Islet precursor cell (in vitro differentiated cells): ENCODE measurements at regions not wholly inside any gene's neighbourhood (a gene's known extent, or its start where the extent isn't known, plus 50 kb on each side); places are given as distances from the start of the nearest gene placed in this dataset.

Source experiments
- DNase-seq: peaks from one replicate; pipeline ENCODE4 v3.0.0-alpha.2; 2018

DNA sequence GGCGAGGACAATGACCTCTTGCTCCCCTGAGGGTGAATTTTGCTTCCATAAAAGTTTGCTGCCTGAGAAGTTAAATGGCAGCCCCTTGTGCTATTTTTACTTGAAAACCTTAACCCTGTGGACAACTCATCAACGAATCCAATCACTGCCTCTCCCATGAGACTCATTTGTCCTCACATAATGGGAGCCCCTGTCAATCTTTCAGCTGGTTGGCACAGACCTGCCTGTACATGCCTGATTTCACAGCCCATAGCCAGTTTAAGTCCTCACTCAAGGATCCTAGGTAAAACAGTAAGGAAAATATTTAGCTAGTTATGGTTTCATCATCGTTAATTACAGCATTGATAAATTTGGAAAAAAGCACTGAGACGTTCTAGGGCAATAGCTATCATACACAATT is 207.4 kb downstream of the NHLRC3 start:
- no peak for DNase-seq

DNA sequence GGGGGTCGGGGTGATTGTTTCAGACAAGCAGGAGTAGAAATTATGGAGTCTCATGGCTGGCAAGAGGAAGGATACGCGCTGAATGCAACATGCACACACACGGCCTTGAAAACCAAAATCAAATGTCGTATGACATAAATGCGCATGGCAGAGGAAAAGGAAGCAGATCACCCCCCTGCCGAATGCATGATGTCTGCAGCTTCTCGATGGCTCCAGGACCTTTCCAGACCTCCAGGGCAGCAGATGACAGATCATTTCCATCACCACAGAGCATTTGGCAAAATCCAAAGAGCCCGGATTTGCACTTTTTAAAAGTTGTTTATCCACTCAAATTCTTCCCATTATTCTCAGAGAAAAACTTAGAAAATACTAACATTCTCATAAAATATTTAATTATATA is 211.7 kb downstream of the NHLRC3 start:
- DNase-seq: no peak

DNA sequence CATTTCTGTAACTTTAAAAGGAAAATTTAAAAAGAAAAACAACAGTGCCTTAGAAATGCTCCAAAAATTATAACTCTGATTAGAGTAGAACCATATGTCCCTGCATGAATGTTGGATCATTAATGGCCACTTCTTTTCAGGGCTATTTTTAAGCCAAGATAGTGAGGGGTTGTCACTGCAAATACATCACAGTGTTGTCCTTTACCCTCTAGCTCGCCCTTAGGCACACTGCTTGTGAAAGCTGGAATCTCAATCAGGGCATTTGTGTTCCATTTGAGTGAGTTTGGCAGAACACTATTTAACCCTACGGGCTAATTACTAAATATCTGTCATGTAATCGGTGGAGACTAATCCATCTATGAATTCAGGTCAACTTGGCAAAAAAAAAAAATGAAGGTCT is 212.2 kb downstream of the NHLRC3 start:
- DNase-seq: no peak

DNA sequence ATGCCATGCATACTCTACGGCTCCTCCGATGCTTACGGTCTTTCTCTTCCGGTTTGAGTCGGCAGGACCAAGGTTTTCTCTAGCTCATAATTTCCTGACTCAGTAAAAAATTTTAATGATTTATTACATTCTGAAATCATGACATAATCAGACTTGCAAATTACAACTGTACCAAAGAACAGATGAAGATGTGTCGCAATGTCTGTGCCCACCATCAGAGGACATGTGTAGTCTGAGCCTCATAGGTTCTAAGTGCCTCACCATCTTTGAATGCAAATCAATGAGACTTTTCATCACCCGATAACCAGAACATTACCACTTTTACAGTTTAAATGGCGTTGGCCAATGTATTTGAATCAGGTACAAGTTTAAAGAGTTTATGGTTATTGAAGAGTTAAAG is 213.1 kb downstream of the NHLRC3 start:
- no peak for DNase-seq

DNA sequence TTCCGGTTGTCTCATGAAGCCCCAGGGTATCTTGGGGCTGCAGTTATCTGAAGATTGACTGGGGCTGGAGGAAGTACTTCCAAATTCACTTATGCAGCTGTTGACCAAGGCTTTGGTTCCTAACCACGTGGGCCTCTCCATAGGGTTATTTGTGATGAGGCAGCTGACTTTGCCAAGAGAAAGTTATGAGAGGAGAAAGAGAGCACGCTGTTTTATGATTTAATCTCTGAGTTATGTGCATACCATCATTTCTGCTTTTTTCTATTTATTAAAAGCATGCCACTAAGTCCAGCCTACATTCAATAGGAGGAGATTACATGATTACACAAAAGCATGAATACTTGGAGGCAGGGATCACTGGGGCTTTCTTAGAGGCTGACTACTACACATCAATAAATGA is 215.5 kb downstream of the NHLRC3 start:
- no peak for DNase-seq

DNA sequence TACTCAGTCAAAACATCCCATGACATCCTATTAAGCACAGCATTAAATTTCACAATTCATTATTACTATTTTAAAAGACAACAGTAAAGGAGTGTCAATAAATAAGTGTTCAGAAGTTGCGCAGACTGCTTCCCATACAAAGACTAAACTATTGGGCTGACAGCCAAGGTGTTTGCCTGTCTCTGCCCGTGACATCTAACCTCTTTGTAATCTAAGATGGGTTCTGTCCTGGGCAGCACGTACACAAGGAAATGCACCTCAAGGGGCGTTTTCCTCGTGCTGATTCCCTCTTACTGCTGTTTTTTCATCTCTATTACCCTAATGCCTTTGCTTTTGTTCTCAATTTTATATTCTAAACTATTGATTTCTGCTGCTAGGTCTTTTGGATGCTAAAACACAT is 216.3 kb downstream of the NHLRC3 start:
- DNase-seq: no peak

DNA sequence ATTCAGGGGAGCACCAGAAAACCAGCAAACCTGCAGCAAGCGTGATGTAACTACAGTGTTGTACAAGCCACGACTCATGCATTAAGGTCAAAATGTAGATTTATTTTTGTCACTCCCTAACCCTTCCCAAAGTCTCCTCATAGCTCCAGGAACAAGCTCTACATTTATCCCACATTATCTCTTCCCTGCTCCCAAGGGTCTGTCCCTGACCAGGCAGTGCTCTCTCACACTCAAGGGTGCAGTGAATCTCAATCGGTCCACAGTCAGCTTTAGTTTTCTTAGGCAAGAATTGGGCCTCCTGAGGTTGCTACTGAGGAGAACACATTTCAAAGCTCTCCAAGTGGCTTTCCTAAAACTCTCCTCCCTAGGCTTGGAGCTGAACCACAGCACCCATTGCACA is 219.4 kb downstream of the NHLRC3 start:
- DNase-seq: no peak

DNA sequence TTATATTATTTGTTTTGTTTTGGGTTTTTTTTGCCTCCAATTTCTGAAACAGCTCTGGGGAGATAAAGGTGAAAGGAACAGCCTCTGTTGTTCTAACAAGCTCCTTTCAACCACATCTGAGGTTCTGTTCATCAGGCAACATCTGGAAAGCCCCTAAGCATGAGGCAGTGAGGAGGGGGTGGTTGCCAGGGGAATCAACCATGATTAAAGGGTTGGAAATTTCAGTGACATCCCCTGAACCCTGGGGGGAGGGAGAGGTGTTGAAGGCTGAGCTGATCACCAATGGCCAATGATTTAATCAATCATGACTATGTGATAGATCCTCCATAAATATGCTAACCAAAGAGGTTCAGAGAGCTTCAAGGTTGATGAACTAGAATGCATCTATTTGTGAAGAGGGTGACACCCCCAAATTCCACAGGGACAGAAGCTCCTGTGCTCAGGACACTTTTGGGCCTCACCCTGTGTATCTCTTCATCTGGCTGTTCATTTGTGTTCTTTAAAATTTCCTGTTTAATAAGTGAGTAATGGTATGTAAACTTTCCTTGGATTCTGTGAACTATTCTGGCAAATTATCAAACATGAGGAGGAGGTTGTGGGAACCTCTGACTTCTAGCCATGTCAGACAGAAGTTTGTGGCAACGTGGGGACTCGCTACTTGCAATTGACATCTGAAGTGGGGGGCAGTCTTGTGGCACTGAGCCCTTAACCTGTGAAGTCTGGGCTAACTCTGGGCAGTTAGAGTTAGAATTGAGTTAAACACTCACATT is 221.3 kb downstream of the NHLRC3 start:
- DNase-seq: no peak

DNA sequence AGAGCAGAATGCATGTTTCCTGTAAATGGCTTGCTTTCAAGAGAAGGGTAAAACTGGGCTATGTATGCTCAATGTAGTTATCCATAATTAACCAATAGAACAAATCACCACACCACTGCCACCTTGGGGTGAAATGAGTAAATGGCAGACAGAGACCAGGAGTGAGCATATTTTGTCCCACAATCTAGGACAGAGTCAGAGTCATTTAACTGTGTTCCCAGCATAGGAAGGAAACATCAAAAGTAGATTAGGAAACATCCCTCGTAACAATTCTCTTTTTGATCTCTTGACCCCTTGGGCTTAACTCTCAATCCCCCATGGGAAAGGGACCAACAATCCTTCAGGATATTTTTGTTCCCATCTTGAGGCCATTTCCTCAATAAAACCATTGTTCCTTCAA is 224.8 kb downstream of the NHLRC3 start:
- DNase-seq: peak; percentile 67

DNA sequence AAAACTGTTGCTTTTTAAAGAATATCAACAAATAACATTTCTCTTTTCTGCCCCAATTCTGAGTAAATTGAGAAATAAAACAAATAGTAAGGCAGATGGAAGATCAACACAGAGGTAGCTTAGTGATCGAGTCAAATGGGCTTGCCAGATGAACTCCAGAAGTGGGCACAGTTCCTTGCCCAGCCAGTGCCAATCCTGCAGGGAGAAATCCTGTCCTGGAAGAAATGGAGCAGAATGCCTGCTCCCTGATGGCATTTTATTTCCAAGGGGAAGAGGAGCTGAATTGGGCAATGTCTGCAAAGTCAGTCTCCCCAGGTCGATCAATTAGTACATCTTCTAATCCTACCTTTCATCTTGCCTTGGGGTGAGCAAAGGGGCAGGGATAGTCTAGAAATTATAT is 225.3 kb downstream of the NHLRC3 start:
- no peak for DNase-seq

DNA sequence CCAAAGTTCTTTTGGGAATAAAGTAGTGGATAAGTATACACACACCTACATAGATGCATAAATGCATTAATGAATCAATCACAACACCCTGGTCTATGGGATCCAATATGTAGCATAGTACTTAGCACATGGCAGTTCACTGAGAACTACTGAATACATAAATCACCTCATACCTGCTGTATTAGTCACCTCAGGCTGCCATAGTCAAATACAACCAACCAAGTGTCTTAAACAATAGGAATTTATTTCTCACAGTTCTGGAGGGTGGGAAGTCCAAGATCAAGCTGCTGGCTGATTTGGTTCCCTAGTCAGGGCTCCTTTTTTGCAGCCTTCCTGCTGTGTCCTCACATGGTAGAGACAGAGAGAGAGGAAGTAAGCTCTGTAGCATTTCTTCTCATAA is 228.2 kb downstream of the NHLRC3 start:
- no peak for DNase-seq

DNA sequence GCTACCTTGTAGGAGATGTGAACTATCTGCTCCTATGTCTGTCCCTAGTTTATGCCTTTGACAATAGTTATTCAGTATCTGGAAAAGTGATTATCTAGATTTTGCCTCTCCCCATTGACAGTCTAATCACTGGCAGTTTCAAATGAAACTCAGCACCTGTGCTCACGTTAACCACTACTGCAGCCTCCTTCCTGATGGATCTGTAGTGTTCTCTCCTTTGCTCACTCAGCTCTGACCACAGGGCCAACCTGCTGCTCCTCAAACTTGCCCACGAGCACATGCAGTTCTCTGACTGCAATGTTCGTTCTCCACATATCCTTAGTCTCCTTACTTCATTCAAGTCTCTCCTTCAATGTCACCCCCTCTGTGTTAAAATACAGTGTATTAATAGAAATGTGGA is 230.1 kb downstream of the NHLRC3 start:
- no peak for DNase-seq

DNA sequence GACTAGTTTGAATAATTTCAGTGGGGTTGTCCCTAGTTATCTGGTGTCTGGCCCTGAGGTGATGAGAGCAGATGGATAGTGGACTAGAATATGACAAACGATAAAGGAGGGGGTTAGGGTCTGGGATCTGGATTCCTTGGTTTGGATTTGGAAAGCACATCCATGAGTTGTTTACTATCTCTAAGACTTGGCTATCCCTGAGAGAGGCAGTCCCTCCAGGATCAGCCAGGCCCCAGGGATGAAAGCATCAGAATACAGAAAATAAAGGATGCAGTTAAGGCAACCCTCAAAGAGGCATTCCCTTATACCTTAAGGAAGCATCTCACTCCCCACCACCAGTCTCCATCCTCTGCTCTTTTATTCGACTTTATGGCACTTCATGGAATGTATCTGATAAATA is 230.7 kb downstream of the NHLRC3 start:
- no peak for DNase-seq

DNA sequence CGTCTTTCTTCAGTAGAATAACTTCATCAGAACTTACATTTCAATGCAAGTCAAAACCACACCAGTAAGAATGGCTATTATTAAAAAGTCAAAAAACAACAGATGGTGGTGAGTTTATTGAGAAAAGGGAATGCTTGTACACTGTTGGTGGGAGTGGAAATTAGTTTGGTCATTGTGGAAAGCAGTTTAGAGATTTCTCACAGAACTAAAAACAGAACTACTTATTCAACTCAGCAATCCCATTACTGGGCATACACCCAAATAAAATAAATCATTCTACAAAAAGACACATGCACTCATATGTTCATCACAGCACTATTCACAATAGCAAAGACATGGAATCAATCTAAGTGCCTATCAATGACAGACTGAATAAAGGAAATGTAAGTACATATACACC is 231.2 kb downstream of the NHLRC3 start:
- DNase-seq: no peak

DNA sequence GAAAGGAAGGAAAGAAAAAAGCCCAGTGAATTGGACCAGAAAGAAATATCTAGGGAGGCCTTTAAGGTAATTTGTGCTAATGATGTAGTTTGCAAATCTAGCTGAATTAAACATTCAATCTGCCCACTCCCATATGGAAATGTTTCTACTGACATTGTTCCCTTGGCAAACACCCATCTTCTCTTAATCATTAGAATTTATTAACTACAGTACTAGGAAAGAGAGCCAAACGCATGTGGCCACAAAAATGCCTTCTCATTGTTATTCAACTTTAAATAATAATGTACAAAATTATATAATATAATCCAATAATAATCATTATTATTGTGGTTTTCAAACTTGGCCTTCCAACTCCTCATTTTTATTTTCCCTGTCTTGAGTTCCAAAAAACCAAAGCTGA is 234.7 kb downstream of the NHLRC3 start:
- DNase-seq: no peak

DNA sequence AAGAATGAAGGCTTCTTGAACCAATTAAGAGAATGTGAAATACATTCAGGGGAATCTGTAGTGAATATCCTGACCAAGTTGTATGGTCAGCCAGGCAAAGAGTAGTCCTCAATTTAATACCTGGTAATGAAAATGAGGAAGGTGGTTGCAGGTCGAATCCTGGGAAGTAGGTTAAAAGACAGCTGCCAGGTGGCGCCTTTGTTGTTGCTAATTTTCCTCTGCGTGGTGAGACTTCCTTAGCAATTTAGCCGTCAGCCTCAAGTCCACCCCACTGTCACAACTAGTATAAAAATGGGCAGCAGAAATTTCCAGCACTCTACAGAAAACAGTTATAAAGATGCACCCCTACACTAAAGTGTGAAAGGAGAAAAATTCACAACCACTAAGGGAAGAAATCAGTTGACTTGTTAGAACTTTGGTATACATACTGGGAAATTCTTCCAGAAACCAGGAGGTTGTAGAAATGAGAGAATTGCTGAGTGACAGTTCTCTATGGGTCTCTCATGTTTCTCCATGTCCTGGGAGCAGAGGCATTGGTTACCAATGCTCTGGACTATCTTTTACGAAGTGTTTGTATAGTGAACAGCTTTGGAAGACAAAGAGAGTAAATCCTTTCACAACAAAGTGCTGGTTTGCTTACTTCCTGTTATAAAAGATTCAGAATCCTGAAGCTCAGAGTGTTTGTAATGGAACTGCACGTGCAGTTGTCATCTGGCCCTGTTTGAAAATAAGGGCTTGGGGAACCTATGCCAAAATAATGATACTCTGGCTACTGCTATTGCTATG is 235.9 kb downstream of the NHLRC3 start:
- DNase-seq: no peak

DNA sequence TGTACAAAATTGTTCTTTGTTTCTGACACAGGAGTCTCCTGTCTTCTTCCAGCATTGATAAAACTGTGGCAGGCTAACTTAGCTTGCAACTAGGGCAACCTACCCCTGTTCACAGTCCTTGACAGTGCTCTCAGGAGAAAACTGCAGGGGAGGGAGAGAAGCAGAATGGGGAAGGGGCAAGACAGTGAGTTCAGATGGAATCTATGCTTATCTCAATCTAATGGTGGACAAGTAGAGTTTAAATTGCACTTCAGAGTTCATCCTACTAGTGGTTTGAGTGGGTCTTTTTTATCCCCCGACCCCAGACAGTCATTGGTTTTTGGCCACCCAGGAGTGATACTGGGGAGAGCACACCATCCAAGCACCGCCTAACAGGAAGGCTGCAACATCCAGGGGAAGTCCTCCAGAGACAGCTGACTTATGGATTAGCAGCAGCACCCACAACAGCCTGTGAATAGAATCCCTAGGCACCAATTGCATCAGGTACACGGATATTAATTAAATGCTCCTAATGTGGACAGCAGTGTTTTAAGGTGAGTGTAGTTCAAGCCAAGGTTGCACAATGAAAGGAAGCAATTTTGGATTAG is 236.6 kb downstream of the NHLRC3 start:
- DNase-seq: no peak

DNA sequence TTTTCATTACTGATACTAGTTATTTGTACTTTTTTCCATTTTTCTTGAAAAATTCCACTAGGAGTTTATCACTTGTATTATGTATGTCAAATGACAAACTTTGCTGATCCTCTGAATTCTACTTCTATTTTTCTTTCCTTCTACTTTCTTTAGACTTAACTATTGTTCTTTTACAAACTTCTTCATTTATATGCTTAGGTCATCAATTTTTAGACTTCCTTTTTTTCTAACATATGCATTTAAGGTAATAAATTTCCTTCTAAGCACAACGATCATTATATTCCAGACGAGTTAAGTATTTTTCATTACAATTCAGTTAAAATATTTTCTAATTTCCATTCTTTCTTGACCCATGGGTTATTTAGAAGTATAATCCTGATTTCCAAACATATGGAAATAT is 240.8 kb downstream of the NHLRC3 start:
- DNase-seq: no peak

DNA sequence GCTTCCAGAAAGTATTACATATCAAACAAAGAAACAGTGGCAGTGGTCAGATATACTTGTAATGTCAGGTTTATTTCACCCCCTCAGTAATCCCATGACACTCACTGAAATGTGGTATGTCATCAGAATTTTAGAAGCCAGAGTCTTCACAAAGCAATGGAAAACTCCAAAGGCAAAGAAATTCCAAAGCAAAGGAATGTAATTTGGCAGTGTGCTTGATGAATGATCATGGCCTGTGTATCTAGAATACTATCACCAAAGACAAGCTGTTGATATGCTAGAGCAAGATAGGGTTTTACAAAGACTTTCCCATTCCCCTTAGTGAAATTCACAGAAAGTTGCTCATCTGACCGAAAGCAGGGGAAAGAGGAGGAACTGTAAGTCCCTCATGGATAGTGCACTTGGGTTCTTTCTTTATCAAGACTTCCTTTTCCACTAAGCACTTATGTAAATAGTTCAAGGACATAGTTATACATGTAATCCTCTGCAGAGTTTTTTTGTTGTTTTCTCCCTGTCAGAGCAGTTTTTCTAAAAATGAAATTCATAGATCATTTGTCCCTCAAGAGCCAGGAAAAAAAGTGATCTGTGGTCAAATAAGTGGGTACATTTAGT is 243.4 kb downstream of the NHLRC3 start:
- no peak for DNase-seq

DNA sequence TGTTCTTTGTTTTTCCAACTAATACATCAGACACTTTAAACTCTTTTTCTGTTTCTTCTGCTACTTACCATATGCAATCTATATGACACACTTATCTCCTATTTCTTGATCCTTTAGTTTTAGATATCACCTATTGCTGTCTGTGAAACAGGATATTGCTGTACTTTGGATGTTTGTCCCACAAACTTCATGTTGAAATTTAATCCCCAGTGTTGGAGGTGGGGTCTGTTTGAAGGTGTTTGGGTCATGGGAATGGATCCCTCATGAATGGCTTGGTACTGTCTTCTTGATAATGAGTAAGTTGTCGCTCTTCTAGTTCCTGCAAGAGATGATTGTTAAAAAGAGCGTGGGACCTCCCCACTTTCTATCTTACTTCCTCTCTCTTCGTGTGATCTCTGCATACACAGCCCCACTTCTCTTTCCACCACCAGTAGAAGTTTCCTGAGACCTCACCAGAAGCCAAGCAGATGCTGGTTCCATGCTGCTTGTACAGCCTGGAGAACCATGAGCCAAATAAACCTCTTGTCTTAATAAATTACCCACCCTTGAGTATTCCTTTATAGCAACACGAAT is 244.2 kb downstream of the NHLRC3 start:
- DNase-seq: no peak

DNA sequence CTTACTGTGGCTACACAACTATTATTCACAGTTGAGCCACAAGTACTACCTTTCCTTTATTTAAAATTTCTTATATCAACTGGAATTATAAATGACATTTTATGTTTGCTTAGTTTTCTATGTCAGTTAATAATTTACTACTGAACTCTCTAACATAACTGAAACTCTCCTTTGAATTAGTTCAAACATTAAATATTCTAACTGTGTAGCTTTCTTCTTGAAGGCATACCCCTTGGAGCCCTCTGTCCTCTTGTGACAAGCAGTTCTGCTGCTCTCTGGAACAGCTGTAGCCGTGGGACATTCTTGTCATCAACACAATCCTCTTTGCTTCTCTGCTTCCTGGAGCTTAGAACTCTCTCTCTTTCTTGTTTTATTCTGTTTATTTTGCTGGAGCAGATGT is 244.8 kb downstream of the NHLRC3 start:
- DNase-seq: no peak

DNA sequence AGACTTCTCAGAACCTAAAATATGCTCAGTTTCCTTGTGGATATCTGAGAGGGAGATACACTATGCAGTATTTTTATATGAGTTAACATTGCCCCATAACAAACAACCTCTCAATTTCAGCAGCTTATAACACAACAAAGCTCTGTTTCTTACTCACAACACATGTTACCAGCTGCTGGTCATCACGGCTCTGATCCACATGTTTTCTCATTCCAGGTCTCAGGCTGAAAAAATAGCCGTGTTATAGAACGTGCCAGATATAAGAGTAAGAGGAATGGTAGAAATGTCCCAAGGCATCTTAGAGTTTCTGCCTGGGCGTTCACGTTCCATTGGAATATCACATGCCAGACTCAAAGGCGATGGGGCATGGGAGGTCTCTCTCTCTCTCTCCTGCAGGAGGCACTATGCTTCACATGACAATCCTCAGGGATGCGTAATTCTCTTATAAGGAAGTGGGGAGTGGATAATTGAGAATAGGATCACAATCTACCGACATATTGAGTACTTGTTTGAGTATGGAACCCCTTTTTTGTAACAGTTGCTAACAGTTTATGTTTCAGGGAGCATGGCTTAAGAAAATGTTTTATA is 246.6 kb downstream of the NHLRC3 start:
- no peak for DNase-seq
